Retina (tissue), 1 donor: ENCODE measurements at regions not wholly inside any gene's neighbourhood (a gene's known extent, or its start where the extent isn't known, plus 50 kb on each side); places are given as distances from the start of the nearest gene placed in this dataset.

ENCODE experiments used
- DNase-seq: peaks from one replicate; pipeline ENCODE4 v3.0.0-alpha.2; 2016

- DNase-seq = no peak
These were observed 311.0 kb upstream of the RARB start for GRCh38 chr3:25117005-25117593.

- DNase-seq = no peak
These were observed 308.4 kb upstream of the RARB start for GRCh38 chr3:25119682-25120081.

GRCh38 chr3:25120665-25121064 lies 307.4 kb upstream of the RARB start:
- DNase-seq = no peak

GRCh38 chr3:25125201-25125600 lies 302.9 kb upstream of the RARB start:
- peak; percentile 51 for DNase-seq

- no peak for DNase-seq
These were observed 299.3 kb upstream of the RARB start for GRCh38 chr3:25128735-25129134.

- DNase-seq = no peak
These were observed 297.1 kb upstream of the RARB start for GRCh38 chr3:25130724-25131520.

GRCh38 chr3:25133588-25133987 lies 294.5 kb upstream of the RARB start:
- DNase-seq = no peak

GRCh38 chr3:25137606-25138005 lies 290.5 kb upstream of the RARB start:
- no peak for DNase-seq

- DNase-seq = no peak
These were observed 288.8 kb upstream of the RARB start for GRCh38 chr3:25139267-25139666.

GRCh38 chr3:25142609-25143355 lies 285.3 kb upstream of the RARB start:
- DNase-seq = no peak

GRCh38 chr3:25143356-25144025 lies 284.6 kb upstream of the RARB start:
- DNase-seq = no peak

- no peak for DNase-seq
These were observed 283.6 kb upstream of the RARB start for GRCh38 chr3:25144430-25144829.

- DNase-seq = no peak
These were observed 282.9 kb upstream of the RARB start for GRCh38 chr3:25145176-25145575.

- DNase-seq = no peak
These were observed 277.9 kb upstream of the RARB start for GRCh38 chr3:25150199-25150598.

GRCh38 chr3:25151281-25151902 lies 276.7 kb upstream of the RARB start:
- DNase-seq = no peak

- no peak for DNase-seq
These were observed 276.2 kb upstream of the RARB start for GRCh38 chr3:25151903-25152295.

- DNase-seq = no peak
These were observed 274.9 kb upstream of the RARB start for GRCh38 chr3:25153136-25153535.

- no peak for DNase-seq
These were observed 274.5 kb upstream of the RARB start for GRCh38 chr3:25153561-25153960.

- DNase-seq = peak; percentile 42
These were observed 272.2 kb upstream of the RARB start for GRCh38 chr3:25155652-25156471.

- DNase-seq = peak; percentile 56
These were observed 271.4 kb upstream of the RARB start for GRCh38 chr3:25156626-25157025.

- DNase-seq = no peak
These were observed 262.8 kb upstream of the RARB start for GRCh38 chr3:25165306-25165705.

GRCh38 chr3:25166016-25166415 lies 262.0 kb upstream of the RARB start:
- DNase-seq = no peak
